PFSK-1 (cell line): ENCODE measurements at regions not wholly inside any gene's neighbourhood (a gene's known extent, or its start where the extent isn't known, plus 50 kb on each side); places are given as distances from the start of the nearest gene placed in this dataset.

Experiments
- FOXP2 ChIP-seq: optimal IDR thresholded peaks from 2 replicates; pipeline ENCODE3; 2011; ENCODE audit warnings: borderline replicate concordance, control low read depth, inconsistent platforms; ENCODE audit not compliant: insufficient read depth; ENCODE audit errors: extremely low read length, extremely low read depth
- POLR2AphosphoS5 ChIP-seq: IDR thresholded peaks from 2 replicates; pipeline ENCODE4 v1.6.1; 2012; ENCODE audit warnings: low read depth, mild to moderate bottlenecking, control low read depth, low read length, moderate library complexity
- REST ChIP-seq, 2 experiments: IDR thresholded peaks; 2 replicates each; pipeline versions ENCODE4 v1.6.1 to v1.8.0; 2011 to 2012; ENCODE audit warnings: low read depth in 2 of 2, low read length in 2 of 2, control low read depth in 1 of 2, inconsistent platforms in 1 of 2, mild to moderate bottlenecking in 1 of 2, moderate library complexity in 1 of 2; ENCODE audit not compliant: insufficient read depth in 1 of 2
- SIN3A ChIP-seq: IDR thresholded peaks from 2 replicates; pipeline ENCODE4 v1.6.1; 2012; ENCODE audit warnings: mild to moderate bottlenecking, low read length, moderate library complexity, borderline replicate concordance; ENCODE audit not compliant: insufficient read depth
- TAF1 ChIP-seq: IDR thresholded peaks from 2 replicates; pipeline ENCODE4 v1.6.1; 2012; ENCODE audit warnings: low read length, control low read depth, borderline replicate concordance; ENCODE audit not compliant: insufficient read depth

GRCh38 chr1:219293410-219293809, 119.7 kb downstream of the LYPLAL1 start:
- TF ChIP-seq SIN3A (no peak), POLR2AphosphoS5 (no peak), REST (IDR thresholded peaks at IDR 0.05; ENCODE audit: insufficient read depth in 1 of 2, low read depth in 2 of 2, low read length in 2 of 2) (no peak), FOXP2 (no peak), TAF1 (no peak)
